ENCODE measurements at regions not wholly inside any gene's neighbourhood (a gene's known extent, or its start where the extent isn't known, plus 50 kb on each side); places are given as distances from the start of the nearest gene placed in this dataset.

- TF ChIP-seq, protein P1, sequence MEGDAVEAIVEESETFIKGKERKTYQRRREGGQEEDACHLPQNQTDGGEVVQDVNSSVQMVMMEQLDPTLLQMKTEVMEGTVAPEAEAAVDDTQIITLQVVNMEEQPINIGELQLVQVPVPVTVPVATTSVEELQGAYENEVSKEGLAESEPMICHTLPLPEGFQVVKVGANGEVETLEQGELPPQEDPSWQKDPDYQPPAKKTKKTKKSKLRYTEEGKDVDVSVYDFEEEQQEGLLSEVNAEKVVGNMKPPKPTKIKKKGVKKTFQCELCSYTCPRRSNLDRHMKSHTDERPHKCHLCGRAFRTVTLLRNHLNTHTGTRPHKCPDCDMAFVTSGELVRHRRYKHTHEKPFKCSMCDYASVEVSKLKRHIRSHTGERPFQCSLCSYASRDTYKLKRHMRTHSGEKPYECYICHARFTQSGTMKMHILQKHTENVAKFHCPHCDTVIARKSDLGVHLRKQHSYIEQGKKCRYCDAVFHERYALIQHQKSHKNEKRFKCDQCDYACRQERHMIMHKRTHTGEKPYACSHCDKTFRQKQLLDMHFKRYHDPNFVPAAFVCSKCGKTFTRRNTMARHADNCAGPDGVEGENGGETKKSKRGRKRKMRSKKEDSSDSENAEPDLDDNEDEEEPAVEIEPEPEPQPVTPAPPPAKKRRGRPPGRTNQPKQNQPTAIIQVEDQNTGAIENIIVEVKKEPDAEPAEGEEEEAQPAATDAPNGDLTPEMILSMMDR (IDR thresholded peaks at IDR 0.05), result no peak
- TF ChIP-seq EP300 (IDR thresholded peaks at IDR 0.05) (no peak), POLR2A (IDR thresholded peaks at IDR 0.05) (no peak)
Measured at GRCh38 chr4:43564591-43564990, 672.1 kb downstream of the GRXCR1 start.

Measured in sigmoid colon (tissue), 4 donors.